ENCODE measurements at regions not wholly inside any gene's neighbourhood (a gene's known extent, or its start where the extent isn't known, plus 50 kb on each side); places are given as distances from the start of the nearest gene placed in this dataset.

GRCh38 chr12:42963988-42964387, 374.4 kb upstream of the PRICKLE1 start:
- TF ChIP-seq CTCF (IDR thresholded peaks at IDR 0.05) (no peak), POLR2A (IDR thresholded peaks at IDR 0.05) (no peak)
